Naive thymus-derived CD8-positive, alpha-beta T cell (primary cell): ENCODE measurements at regions not wholly inside any gene's neighbourhood (a gene's known extent, or its start where the extent isn't known, plus 50 kb on each side); places are given as distances from the start of the nearest gene placed in this dataset.

Source experiments
- ATAC-seq, 2 donors: fragments of 150-1000 bp; cut with Tn5 transposase in 1 of 2; sonication (Bioruptor Pico), chemical (Tn5 transposase) in 1 of 2; 1 replicate in 1 of 2; 2 replicates in 1 of 2; pipeline ENCODE4 v1.10.0; 2021; ENCODE audit warnings: mild to moderate bottlenecking in 2 of 2, moderate library complexity in 2 of 2
- POLR2A ChIA-PET: fragments of 350-600 bp; sonication (Branson Sonifier 250); formaldehyde crosslinking; loops from one replicate; lab custom pipeline; 2021; ENCODE audit warnings: antibody characterized with exemption; lab: Charles Lee
- DNase-seq, 10 donors: peaks; one replicate each; pipeline versions ENCODE4 v3.0.0 to v3.0.0-alpha.2; 2020 to 2022
- H3K27ac Mint-ChIP-seq, 10 donors: one replicate each; pipeline ENCODE4 v1.8.0; 2020 to 2022; ENCODE audit warnings: mild to moderate bottlenecking in 10 of 10, mixed read lengths in 10 of 10, moderate library complexity in 4 of 10, inconsistent platforms in 1 of 10
- H3K27me3 Mint-ChIP-seq, 5 donors: one replicate each; pipeline ENCODE4 v1.8.0; 2021 to 2022; ENCODE audit warnings: mixed read lengths in 5 of 5
- H3K36me3 Mint-ChIP-seq, 3 donors: one replicate each; pipeline ENCODE4 v1.8.0; 2020 to 2022; ENCODE audit warnings: mixed read lengths in 3 of 3, mild to moderate bottlenecking in 2 of 3, inconsistent platforms in 1 of 3
- H3K4me1 Mint-ChIP-seq, 4 donors: one replicate each; pipeline ENCODE4 v1.8.0; 2021 to 2022; ENCODE audit warnings: mixed read lengths in 4 of 4
- H3K4me3 Mint-ChIP-seq, 10 donors: one replicate each; pipeline ENCODE4 v1.8.0; 2020 to 2022; ENCODE audit warnings: mild to moderate bottlenecking in 10 of 10, mixed read lengths in 10 of 10, moderate library complexity in 6 of 10, inconsistent platforms in 1 of 10
- H3K9me3 Mint-ChIP-seq, 9 donors: one replicate each; pipeline ENCODE4 v1.8.0; 2020 to 2022; ENCODE audit warnings: mixed read lengths in 9 of 9, mild to moderate bottlenecking in 3 of 9, inconsistent platforms in 1 of 9, moderate library complexity in 1 of 9

DNA sequence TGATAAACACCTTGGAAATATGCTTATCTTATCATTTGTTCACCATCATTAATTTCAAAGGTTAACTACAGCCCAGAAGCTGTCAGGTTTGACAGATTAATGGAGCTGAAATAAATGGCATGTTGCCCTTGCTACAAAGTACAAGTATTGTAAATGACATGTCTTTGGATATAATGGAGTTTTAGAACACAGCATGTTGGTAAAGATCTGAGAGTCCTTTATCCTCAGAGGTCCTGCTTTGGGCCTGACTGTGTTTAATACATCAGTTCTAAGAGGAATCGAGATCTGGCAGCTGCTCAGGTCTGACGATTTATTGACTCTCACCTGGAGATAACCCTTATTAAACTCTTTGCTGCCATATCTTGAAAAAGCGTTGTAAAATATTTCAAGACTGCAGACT is 222.7 kb upstream of the OPRM1 start:
- POLR2A ChIA-PET: no interaction called here
- Mint-ChIP-seq H3K27ac (no peak overlapping the region), H3K9me3 (peaks cover 9 to 42% (median 20%) of the 10 kb centered on the region in 9 donors), H3K36me3 (peaks cover 0 to 17% (median 0%) of the 10 kb centered on the region in 3 donors), H3K4me3 (no peak overlapping the region), H3K4me1 (no peaks in the 10 kb centered on the region), H3K27me3 (peaks cover 0 to 6% (median 0%) of the 10 kb centered on the region in 5 donors)
- ATAC-seq: no peak
- DNase-seq: no peak

DNA sequence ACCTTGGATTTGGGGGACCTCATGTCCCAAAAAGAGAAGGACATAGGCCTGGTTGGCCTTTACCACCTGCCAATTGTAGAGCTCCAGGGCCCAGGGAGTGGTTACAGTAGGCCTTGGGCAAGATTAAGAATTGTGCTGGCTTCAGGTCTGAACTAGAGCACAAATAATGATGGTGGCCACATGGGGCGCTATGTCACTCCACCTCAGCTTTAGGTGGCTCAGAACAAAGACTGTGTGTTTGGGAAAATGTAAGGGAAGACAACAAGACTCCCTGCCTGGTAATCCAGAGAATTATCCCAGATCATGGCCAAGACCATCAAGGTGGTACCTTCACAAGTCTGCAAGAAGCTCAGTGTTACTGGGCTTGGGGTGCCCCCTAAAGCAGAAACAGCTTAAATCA is 224.9 kb upstream of the OPRM1 start:
- Mint-ChIP-seq H3K4me1 (no peaks in the 10 kb centered on the region), H3K9me3 (peaks cover 9 to 42% (median 21%) of the 10 kb centered on the region in 9 donors), H3K4me3 (no peak overlapping the region), H3K27ac (no peak overlapping the region), H3K27me3 (peaks cover 0 to 6% (median 0%) of the 10 kb centered on the region in 5 donors), H3K36me3 (peaks cover 0 to 23% (median 0%) of the 10 kb centered on the region in 3 donors)
- ATAC-seq (no peak), DNase-seq (no peak)
- POLR2A ChIA-PET: no interaction called here

DNA sequence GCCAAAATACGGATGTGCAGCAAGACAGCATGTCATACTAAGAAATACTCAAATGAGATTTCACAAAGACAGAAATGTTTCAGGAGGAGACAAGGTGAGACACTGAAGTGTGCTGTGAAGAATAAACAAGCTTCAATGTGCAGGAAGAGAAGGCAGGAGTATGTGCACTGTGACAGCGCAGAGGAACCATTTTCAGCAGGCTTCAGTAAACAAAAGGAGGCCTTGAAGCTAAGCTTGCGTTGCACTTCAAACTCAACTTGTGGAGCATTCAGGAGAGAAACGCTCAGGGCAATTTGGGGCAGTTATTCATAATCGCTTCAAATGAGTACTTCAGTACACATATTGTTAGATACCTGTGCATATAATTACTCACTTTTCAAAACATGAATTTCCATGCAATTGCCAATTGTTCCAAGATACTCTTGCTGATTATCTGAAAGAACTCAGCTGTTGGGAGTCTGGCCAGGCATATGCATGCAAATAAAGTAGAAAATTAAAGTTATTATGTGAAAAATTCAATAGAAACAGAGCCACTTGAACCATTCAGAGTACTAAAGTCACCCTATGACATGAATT is 234.2 kb upstream of the OPRM1 start:
- ATAC-seq (no peak), DNase-seq (no peak)
- Mint-ChIP-seq H3K4me1 (no peaks in the 10 kb centered on the region), H3K27ac (no peak overlapping the region), H3K4me3 (no peak overlapping the region), H3K36me3 (no peaks in the 10 kb centered on the region), H3K27me3 (peaks cover 0 to 4% (median 0%) of the 10 kb centered on the region in 5 donors), H3K9me3 (no peaks in the 10 kb centered on the region)
- POLR2A ChIA-PET: no interaction called here

DNA sequence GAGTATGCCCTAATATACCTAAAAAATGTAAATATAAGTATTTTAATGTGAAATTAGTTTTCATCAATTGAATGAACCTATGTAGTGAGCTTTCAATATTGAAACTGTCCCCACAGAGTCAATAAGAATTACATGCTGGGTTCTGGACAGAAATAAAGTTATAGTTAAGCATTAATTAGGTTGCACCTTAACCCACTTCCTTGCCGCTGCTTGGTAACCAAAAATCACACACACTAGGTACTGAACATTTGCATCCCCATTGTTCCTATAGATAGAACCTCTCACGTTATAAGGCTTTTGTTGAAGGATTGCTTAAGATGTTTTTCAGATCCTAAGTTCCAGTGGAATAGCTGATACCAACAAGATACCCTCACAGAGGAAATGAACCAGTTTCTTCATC is 237.1 kb upstream of the OPRM1 start:
- no peaks in the 10 kb centered on the region for H3K4me1 Mint-ChIP-seq
- ATAC-seq: no peak
- H3K27me3 Mint-ChIP-seq: peaks cover 0 to 4% (median 0%) of the 10 kb centered on the region in 5 donors
- H3K9me3 Mint-ChIP-seq: peaks cover 0 to 2% (median 0%) of the 10 kb centered on the region in 9 donors
- H3K36me3 Mint-ChIP-seq: no peaks in the 10 kb centered on the region
- H3K27ac Mint-ChIP-seq: no peak overlapping the region
- no peak overlapping the region for H3K4me3 Mint-ChIP-seq
- DNase-seq: no peak
- POLR2A ChIA-PET: no interaction called here

DNA sequence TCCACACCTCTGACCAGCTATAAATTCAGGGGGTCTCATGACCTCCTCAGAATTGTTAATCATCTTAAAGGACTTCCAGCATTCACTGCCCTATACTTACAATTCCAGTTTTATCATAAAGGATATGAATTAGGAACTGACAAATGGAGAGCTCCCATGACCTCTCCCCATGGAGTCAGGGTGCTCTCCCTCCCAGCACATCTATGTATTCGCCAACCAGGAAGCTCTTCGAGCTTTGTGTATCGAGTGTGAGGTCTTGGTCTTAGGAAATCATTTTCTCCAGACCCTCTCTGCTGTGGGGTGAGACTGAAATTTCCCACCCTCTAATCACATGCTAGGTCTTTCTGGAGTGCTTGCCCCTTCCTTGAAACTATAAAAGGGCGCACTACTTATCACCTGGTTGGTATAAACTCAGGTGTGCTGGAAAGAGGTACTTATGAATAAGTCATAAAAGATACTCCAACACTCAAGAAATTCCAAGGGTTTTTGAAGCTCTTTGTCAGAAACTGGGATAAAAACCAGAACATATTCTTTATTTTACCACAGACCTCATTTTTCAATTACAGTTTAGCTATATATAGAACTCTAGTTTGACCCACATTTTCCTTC is 238.4 kb upstream of the OPRM1 start:
- peaks cover 0 to 3% (median 0%) of the 10 kb centered on the region in 9 donors for H3K9me3 Mint-ChIP-seq

DNA sequence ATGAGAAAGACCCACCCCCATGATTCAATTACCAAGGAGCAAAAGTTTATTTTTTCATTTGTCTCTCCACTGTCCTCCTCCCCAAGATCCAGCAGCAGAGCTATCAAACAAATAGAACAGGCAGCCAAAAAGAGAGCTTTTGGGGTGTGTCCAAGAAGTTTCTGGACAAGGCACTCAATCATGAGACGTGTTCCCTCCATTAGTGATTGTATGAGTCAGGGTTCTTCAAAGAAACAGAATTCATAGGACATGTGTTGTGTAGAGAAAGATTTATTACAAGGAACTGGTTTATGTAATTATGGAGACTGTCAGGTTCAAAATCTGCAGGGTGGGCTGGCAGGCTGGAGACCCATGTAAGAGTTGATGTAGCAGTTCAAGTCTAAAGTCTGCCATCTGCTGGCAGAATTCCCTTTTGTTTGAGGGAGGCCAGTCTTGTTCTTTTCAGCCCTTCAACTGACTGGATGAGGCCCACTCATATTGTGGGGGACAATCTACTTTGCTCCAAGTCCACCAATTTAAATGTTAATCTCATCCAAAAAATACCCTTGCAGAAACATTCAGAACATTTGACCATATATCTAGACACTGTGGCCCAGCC is 248.1 kb upstream of the OPRM1 start:
- Mint-ChIP-seq H3K4me1 (no peaks in the 10 kb centered on the region), H3K36me3 (no peaks in the 10 kb centered on the region), H3K9me3 (peaks cover 0 to 6% (median 2%) of the 10 kb centered on the region in 9 donors), H3K27ac (no peak overlapping the region), H3K27me3 (peaks cover 0 to 13% (median 0%) of the 10 kb centered on the region in 5 donors), H3K4me3 (no peak overlapping the region)
- ATAC-seq (no peak), DNase-seq (no peak)
- POLR2A ChIA-PET: no interaction called here

More for the DNA sequence above, 238.4 kb upstream of the OPRM1 start:
- H3K36me3 Mint-ChIP-seq: no peaks in the 10 kb centered on the region
- no peak for ATAC-seq
- POLR2A ChIA-PET: no interaction called here
- H3K27ac Mint-ChIP-seq: no peak overlapping the region
- H3K4me1 Mint-ChIP-seq: no peaks in the 10 kb centered on the region
- H3K27me3 Mint-ChIP-seq: peaks cover 0 to 4% (median 0%) of the 10 kb centered on the region in 5 donors
- DNase-seq: no peak
- H3K4me3 Mint-ChIP-seq: no peak overlapping the region

DNA sequence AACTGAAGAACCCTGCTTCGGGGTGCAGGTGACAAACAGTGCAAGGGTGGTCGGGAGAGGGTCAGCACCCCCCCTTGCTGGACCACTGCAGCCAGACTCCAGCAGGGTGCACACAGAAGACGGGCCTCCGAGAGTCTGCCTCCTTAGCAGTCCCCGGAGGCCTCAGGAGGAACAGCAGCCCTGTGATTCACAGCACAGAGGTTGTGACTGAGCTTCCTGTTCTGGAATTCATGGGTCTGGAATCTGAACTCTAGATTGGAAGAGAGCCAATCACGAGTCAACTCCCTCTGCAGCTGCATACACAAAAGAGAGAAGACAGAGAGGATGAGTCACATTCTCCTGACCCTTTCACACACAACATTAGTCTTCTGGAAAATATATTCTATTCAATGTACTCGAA is 249.0 kb upstream of the OPRM1 start:
- H3K9me3 Mint-ChIP-seq: peaks cover 0 to 15% (median 3%) of the 10 kb centered on the region in 9 donors
- ATAC-seq (no peak), DNase-seq (no peak)
- H3K27me3 Mint-ChIP-seq: peaks cover 0 to 11% (median 0%) of the 10 kb centered on the region in 5 donors
- no peaks in the 10 kb centered on the region for H3K4me1 Mint-ChIP-seq
- no peak overlapping the region for H3K4me3 Mint-ChIP-seq
- H3K36me3 Mint-ChIP-seq: no peaks in the 10 kb centered on the region
- H3K27ac Mint-ChIP-seq: no peak overlapping the region
- POLR2A ChIA-PET: no interaction called here

DNA sequence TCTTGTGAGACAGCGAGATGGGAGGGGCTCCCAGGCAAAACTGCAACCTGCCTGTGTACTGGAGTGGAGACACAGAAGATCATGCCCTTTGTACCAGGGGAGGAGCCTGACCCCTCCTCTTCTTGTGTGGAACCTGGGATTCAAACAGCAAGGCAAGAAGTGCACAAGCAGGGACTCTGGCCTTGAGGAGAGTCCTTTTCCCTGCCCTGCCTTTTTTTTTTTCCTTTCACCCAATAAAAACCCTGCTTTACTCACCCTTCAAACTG is 251.8 kb upstream of the OPRM1 start:
- ATAC-seq (no peak), DNase-seq (no peak)
- H3K27ac Mint-ChIP-seq: no peak overlapping the region
- POLR2A ChIA-PET: no interaction called here
- no peaks in the 10 kb centered on the region for H3K36me3 Mint-ChIP-seq
- no peaks in the 10 kb centered on the region for H3K4me1 Mint-ChIP-seq
- H3K4me3 Mint-ChIP-seq: no peak overlapping the region
- H3K9me3 Mint-ChIP-seq: peaks cover 0 to 15% (median 3%) of the 10 kb centered on the region in 9 donors
- peaks cover 0 to 6% (median 0%) of the 10 kb centered on the region in 5 donors for H3K27me3 Mint-ChIP-seq

DNA sequence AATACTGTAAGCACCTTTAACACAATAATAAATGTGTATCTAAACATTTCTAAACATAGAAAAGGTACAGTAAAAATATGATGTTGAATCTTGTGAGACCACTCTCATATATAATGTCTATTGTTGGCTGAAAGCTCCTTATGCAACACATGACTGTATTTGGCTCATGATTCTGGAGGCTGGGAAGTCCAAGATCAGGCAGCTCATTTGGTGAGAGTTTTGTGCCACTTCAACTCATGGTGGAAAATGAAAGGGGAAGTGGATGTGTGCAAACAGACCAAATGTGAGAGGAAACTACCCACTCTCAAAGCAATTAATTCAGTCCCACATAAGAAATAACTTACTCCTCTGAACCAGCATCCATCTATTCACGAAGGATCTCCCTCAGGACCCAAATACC is 257.7 kb upstream of the OPRM1 start:
- Mint-ChIP-seq H3K36me3 (no peaks in the 10 kb centered on the region), H3K4me3 (no peak overlapping the region), H3K4me1 (no peaks in the 10 kb centered on the region), H3K9me3 (peaks cover 0 to 18% (median 9%) of the 10 kb centered on the region in 9 donors), H3K27me3 (peaks cover 0 to 8% (median 2%) of the 10 kb centered on the region in 5 donors), H3K27ac (no peak overlapping the region)
- no peak for DNase-seq
- no peak for ATAC-seq
- POLR2A ChIA-PET: no interaction called here

DNA sequence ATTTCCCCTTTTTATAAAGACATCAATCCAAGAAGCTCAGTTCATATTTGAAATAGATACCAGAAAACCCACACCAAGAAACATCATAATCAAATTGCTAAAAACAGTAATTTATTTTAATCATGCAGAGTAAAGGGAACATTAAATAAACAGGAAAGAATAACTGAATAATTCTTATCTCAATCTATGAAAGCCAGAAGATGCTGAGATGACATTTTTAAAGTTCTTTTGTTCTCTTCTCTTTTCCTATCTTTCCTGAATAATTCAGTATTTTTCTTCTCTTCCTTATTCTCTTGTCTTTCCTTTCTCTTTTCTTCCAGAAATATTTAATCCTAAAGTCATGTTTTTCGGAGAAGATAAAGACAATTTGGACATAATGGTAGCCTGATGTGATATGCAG is 259.0 kb upstream of the OPRM1 start:
- POLR2A ChIA-PET: no interaction called here
- H3K36me3 Mint-ChIP-seq: no peaks in the 10 kb centered on the region
- ATAC-seq (no peak), DNase-seq (no peak)
- no peak overlapping the region for H3K27ac Mint-ChIP-seq
- H3K4me3 Mint-ChIP-seq: no peak overlapping the region
- peaks cover 0 to 8% (median 2%) of the 10 kb centered on the region in 5 donors for H3K27me3 Mint-ChIP-seq
- H3K9me3 Mint-ChIP-seq: peaks cover 0 to 13% (median 6%) of the 10 kb centered on the region in 9 donors
- H3K4me1 Mint-ChIP-seq: no peaks in the 10 kb centered on the region

DNA sequence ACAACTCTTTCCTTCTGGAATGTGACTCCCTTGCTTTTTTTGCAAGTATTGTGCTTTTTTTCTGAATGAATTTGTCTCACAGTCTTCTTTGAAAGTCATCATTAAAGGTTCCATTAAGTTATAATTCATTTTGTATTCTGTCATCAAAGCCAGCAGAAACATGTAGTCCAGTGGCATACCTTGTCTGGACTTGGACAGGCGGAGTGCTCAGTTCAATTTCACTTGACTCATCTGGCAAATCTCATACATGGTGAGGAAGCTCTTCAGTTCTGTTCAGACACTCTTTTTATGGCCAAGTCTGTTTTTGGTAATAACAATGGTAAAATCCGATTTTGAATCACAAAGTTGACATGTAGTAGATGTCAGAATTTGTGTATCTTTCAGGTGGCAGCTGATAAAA is 260.8 kb upstream of the OPRM1 start:
- POLR2A ChIA-PET: no interaction called here
- H3K27me3 Mint-ChIP-seq: peaks cover 0 to 8% (median 2%) of the 10 kb centered on the region in 5 donors
- ATAC-seq (no peak), DNase-seq (no peak)
- H3K27ac Mint-ChIP-seq: no peak overlapping the region
- H3K4me1 Mint-ChIP-seq: no peaks in the 10 kb centered on the region
- H3K36me3 Mint-ChIP-seq: no peaks in the 10 kb centered on the region
- H3K9me3 Mint-ChIP-seq: peaks cover 0 to 13% (median 6%) of the 10 kb centered on the region in 9 donors
- no peak overlapping the region for H3K4me3 Mint-ChIP-seq

DNA sequence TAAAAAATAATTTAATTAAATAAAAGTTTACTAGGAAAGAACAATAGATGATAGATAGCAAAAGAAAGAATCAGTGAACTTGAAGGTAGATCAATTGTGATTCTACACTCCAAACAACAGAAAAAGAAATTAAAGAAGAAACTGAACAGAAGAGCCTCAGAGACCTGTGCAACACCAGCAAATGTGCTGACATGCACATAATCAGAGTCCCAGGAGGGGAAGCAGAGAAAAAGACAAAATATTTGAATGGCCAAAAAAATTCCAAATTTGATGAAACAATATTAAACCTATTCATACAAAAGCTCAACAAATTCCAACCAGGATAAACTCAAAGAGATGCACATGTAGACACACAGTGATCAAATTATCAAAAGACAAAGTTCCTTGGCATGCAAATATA is 267.5 kb upstream of the OPRM1 start:
- Mint-ChIP-seq H3K36me3 (no peaks in the 10 kb centered on the region), H3K27me3 (no peaks in the 10 kb centered on the region), H3K4me3 (no peak overlapping the region), H3K27ac (no peak overlapping the region), H3K4me1 (no peaks in the 10 kb centered on the region), H3K9me3 (peaks cover 0 to 1% (median 0%) of the 10 kb centered on the region in 9 donors)
- DNase-seq (no peak), ATAC-seq (no peak)
- POLR2A ChIA-PET: no interaction called here

DNA sequence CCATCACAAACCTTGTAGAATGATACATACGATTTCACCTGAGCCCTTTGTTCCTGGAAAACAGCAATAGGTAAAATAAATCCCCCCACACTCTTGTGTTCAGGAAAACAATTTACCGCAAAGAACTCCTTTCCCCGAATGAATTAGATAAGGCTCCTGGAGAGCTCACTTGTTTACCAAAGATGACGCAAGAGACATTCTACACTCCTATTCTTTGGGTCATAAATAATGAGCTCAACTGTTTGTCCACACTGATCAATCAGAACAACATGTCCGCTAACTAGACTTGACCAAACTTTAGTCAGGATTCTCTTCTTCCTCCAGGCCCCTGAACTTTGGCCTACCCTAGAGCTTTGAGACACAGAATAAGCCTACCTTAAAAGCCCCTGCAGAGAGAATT is 271.9 kb upstream of the OPRM1 start:
- DNase-seq (no peak), ATAC-seq (no peak)
- POLR2A ChIA-PET: no interaction called here
- Mint-ChIP-seq H3K36me3 (no peaks in the 10 kb centered on the region), H3K4me3 (no peak overlapping the region), H3K27me3 (peaks cover 0 to 2% (median 0%) of the 10 kb centered on the region in 5 donors), H3K27ac (no peak overlapping the region), H3K4me1 (no peaks in the 10 kb centered on the region), H3K9me3 (peaks cover 0 to 4% (median 0%) of the 10 kb centered on the region in 9 donors)
